ENCODE measurements at regions not wholly inside any gene's neighbourhood (a gene's known extent, or its start where the extent isn't known, plus 50 kb on each side); places are given as distances from the start of the nearest gene placed in this dataset.

DNA sequence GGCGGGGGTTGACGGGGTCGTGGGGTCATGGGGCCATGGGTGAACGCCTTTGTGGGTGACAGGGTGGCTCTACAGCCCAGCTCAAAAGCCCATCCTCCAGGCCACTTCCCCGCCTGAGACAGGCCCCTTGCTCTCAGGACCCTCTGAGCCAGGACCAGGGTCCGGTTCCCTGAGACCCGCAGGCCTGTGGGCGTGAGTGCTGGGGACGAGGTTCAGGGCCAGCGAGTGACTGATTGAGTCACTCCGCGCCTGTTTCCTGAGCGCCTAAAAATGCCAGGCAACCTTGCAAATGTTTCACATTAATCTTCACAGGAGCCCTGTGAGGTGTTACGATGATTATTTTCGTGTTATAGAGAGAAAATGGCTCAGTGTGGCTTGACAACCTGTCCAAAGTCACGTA lies 97.8 kb downstream of the ZNF674 start:
- ChIA-PET POLR2A (ENCODE audit: low non-redundant PET) (no interaction called here), CTCF (no interaction called here)
- DNase-seq (ENCODE audit: low spot score): no peak
- TF ChIP-seq CTCF (conservative IDR thresholded peaks at IDR 0.05; ENCODE audit: low read depth): no peak
- H3K27ac ChIP-seq: peak overlapping the region; percentile 66

- DNase-seq (ENCODE audit: low spot score): peak; percentile 79
- H3K27ac ChIP-seq: peak overlapping the region; percentile 66
- CTCF ChIA-PET: no interaction called here
- POLR2A ChIA-PET (ENCODE audit: low non-redundant PET): no interaction called here
- TF ChIP-seq CTCF (conservative IDR thresholded peaks at IDR 0.05; ENCODE audit: low read depth): no peak
Measured at GRCh38 chrX:46446727-46447378, 98.4 kb downstream of the ZNF674 start.

DNA sequence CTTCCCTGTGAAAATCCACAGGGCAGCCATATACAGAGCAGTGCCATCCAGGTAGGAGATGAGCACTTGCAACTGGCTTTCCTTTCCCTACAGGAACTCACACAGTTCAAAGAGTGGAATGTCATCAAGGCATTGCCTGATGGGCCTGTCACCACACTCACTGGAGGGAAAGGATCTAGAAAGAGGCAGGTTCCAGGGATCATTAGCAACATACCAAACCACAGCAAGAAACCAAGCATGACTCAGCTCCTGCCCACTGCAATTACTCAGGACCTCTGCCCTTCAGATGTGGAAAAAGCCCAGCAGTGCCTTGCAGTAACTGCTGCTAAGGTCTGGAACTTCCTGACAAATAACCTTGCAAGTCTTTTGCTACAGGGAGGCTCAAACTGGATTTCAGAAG lies 101.2 kb downstream of the ZNF674 start:
- no peak for TF ChIP-seq CTCF (conservative IDR thresholded peaks at IDR 0.05; ENCODE audit: low read depth)
- peak; percentile 28 for DNase-seq (ENCODE audit: low spot score)
- H3K27ac ChIP-seq: no peak overlapping the region
- ChIA-PET POLR2A (ENCODE audit: low non-redundant PET) (no interaction called here), CTCF (no interaction called here)

DNA sequence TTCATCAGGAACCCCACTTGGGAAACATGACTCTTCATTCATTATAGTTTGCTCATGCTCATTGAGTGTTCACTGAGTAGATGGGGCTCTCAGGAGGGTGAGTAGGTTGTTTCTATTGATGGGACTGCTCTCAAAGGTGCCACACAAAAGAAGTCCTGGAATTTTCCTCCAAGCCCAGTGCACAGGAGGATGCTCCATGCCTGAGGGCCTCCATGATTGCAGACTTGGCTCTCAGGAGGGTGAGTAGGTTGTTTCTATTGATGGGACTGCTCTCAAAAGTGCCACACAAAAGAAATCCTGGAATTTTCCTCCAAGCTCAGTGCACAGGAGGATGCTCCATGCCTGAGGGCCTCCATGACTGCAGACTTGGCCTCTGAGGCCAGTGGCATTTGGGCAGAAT lies 108.5 kb downstream of the ZNF674 start:
- ChIA-PET POLR2A (ENCODE audit: low non-redundant PET) (no interaction called here), CTCF (no interaction called here)

DNA sequence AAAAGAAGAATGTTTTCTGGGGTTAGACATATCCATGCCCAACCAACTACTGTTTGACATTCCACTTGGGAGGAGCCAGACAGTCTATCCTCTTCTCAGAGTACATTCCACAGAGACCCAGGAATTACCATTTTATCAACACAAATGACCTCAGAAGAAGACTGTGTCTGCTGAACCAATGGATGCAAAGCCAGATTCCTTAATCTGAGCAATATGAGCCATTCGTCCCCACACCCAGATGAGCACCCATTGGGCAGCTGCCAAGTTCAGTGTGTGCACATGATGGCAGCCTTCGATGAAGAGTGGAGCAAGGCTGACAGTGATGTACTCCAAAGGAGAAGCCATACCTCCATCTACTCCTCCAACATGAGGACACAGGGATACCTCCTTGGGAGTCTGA lies 111.3 kb downstream of the ZNF674 start:
- no peak overlapping the region for H3K27ac ChIP-seq
- DNase-seq (ENCODE audit: low spot score): no peak
- POLR2A ChIA-PET (ENCODE audit: low non-redundant PET): no interaction called here
- TF ChIP-seq CTCF (conservative IDR thresholded peaks at IDR 0.05; ENCODE audit: low read depth): no peak
- CTCF ChIA-PET: no interaction called here

More for the DNA sequence above, 108.5 kb downstream of the ZNF674 start:
- DNase-seq (ENCODE audit: low spot score): no peak
- H3K27ac ChIP-seq: no peak overlapping the region
- no peak for TF ChIP-seq CTCF (conservative IDR thresholded peaks at IDR 0.05; ENCODE audit: low read depth)

DNA sequence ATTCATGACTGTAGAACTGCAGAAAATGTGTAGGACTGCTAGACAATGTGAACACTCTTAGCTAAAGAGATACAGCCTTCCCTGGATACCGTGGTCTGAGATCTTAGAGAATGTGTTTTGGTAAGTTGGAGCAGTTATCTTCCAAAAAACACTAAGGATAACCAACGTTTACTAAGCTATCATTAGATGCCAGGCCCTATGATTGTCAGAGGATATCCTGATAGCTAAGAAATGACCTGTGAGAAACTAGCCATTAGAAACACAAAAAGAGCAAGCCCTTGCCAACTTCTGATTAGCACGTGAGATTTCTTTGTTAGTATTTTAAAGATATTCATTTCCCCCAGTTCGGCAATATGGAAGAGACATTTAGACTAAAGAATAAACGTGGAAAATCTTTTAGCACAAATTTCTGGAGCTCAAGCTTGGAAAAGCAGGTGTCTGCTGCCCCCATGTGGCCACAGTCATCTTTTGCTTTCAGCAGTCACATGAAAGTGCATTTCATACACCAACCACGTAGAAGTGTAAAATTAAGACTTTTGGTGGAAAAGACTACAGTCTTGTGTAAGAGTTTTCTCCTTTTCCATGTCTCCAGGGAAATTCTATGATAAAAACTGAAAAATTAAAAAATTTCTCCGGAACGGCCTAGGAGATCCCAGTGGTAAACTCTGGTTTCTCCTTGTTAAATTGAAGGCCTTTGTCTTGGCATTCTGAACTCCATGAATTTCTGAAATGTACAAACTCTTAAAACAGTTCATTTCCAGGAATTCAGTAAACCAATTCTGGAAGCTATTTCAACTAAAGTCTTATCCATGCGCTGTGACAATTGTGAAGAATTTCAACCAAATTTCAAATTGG lies 136.4 kb downstream of the ZNF674 start:
- ChIA-PET CTCF (interaction anchor here (0.5 to 1.0 kb wide), 3 partner anchors 243 to 1086 kb away, joined by 3 to 4 read pairs (median 3); no protein-coding TSS in a partner anchor), POLR2A (ENCODE audit: low non-redundant PET) (no interaction called here)
- H3K27ac ChIP-seq: no peak overlapping the region
- peak; percentile 48 for DNase-seq (ENCODE audit: low spot score)
- peak; percentile 74 for TF ChIP-seq CTCF (conservative IDR thresholded peaks at IDR 0.05; ENCODE audit: low read depth)

Data from RWPE1 (cell line).